ENCODE measurements at regions not wholly inside any gene's neighbourhood (a gene's known extent, or its start where the extent isn't known, plus 50 kb on each side); places are given as distances from the start of the nearest gene placed in this dataset.

- no peak for TF ChIP-seq EP300 (IDR thresholded peaks at IDR 0.05; ENCODE audit: borderline replicate concordance)
- no peak for TF ChIP-seq CEBPB (IDR thresholded peaks at IDR 0.05)
- no peak for TF ChIP-seq TEAD4 (IDR thresholded peaks at IDR 0.05)
- TF ChIP-seq TCF12 (IDR thresholded peaks at IDR 0.05; ENCODE audit: low read depth), result no peak
- TF ChIP-seq USF1 (IDR thresholded peaks at IDR 0.05), result no peak
- TF ChIP-seq YY1 (IDR thresholded peaks at IDR 0.05; ENCODE audit: low read depth), result no peak
- TF ChIP-seq FOXM1 (IDR thresholded peaks at IDR 0.05; ENCODE audit: borderline replicate concordance, low read depth), result no peak
- no peak for TF ChIP-seq RAD21 (IDR thresholded peaks at IDR 0.05; ENCODE audit: low read depth)
- no peak for TF ChIP-seq CREB1 (IDR thresholded peaks at IDR 0.05; ENCODE audit: low read depth)
- TF ChIP-seq EGR1 (IDR thresholded peaks at IDR 0.05), result no peak
- TF ChIP-seq ZBTB7A (IDR thresholded peaks at IDR 0.05; ENCODE audit: low read depth), result no peak
- no peak for TF ChIP-seq MAX (IDR thresholded peaks at IDR 0.05)
- TF ChIP-seq TAF1 (IDR thresholded peaks at IDR 0.05; ENCODE audit: low read depth), result no peak
- no peak for TF ChIP-seq REST (IDR thresholded peaks at IDR 0.05; ENCODE audit: low read depth)
- no peak for TF ChIP-seq NFIC (IDR thresholded peaks at IDR 0.05)
Observed at GRCh38 chr11:116560589-116560988, 212.2 kb downstream of the BUD13 start.

- TF ChIP-seq CEBPB (IDR thresholded peaks at IDR 0.05) (no peak), TEAD4 (IDR thresholded peaks at IDR 0.05) (no peak), YY1 (IDR thresholded peaks at IDR 0.05; ENCODE audit: low read depth) (no peak), FOXM1 (IDR thresholded peaks at IDR 0.05; ENCODE audit: borderline replicate concordance, low read depth) (no peak)
Observed at GRCh38 chr11:116558504-116559211, 214.1 kb downstream of the BUD13 start.

GRCh38 chr11:116557282-116557681 is 215.5 kb downstream of the BUD13 start:
- no peak for TF ChIP-seq EGR1 (IDR thresholded peaks at IDR 0.05)

GRCh38 chr11:116556483-116556882 is 216.3 kb downstream of the BUD13 start:
- TF ChIP-seq REST (IDR thresholded peaks at IDR 0.05; ENCODE audit: low read depth), result no peak
- no peak for TF ChIP-seq FOXM1 (IDR thresholded peaks at IDR 0.05; ENCODE audit: borderline replicate concordance, low read depth)
- no peak for TF ChIP-seq USF1 (IDR thresholded peaks at IDR 0.05)
- no peak for TF ChIP-seq RAD21 (IDR thresholded peaks at IDR 0.05; ENCODE audit: low read depth)
- TF ChIP-seq CREB1 (IDR thresholded peaks at IDR 0.05; ENCODE audit: low read depth), result no peak
- TF ChIP-seq EGR1 (IDR thresholded peaks at IDR 0.05), result no peak
- TF ChIP-seq TEAD4 (IDR thresholded peaks at IDR 0.05), result no peak
- TF ChIP-seq ZBTB7A (IDR thresholded peaks at IDR 0.05; ENCODE audit: low read depth), result no peak
- no peak for TF ChIP-seq MAX (IDR thresholded peaks at IDR 0.05)
- no peak for TF ChIP-seq NFIC (IDR thresholded peaks at IDR 0.05)
- no peak for TF ChIP-seq EP300 (IDR thresholded peaks at IDR 0.05; ENCODE audit: borderline replicate concordance)
- TF ChIP-seq TCF12 (IDR thresholded peaks at IDR 0.05; ENCODE audit: low read depth), result no peak
- TF ChIP-seq YY1 (IDR thresholded peaks at IDR 0.05; ENCODE audit: low read depth), result no peak
- TF ChIP-seq TAF1 (IDR thresholded peaks at IDR 0.05; ENCODE audit: low read depth), result no peak
- TF ChIP-seq CEBPB (IDR thresholded peaks at IDR 0.05), result no peak

GRCh38 chr11:116553482-116553881 is 219.3 kb downstream of the BUD13 start:
- TF ChIP-seq NFIC (IDR thresholded peaks at IDR 0.05) (no peak), TEAD4 (IDR thresholded peaks at IDR 0.05) (no peak), RAD21 (IDR thresholded peaks at IDR 0.05; ENCODE audit: low read depth) (no peak), CREB1 (IDR thresholded peaks at IDR 0.05; ENCODE audit: low read depth) (no peak), YY1 (IDR thresholded peaks at IDR 0.05; ENCODE audit: low read depth) (no peak), EGR1 (IDR thresholded peaks at IDR 0.05) (no peak), MAX (IDR thresholded peaks at IDR 0.05) (no peak), USF1 (IDR thresholded peaks at IDR 0.05) (no peak), FOXM1 (IDR thresholded peaks at IDR 0.05; ENCODE audit: borderline replicate concordance, low read depth) (no peak), ZBTB7A (IDR thresholded peaks at IDR 0.05; ENCODE audit: low read depth) (no peak), EP300 (IDR thresholded peaks at IDR 0.05; ENCODE audit: borderline replicate concordance) (no peak), REST (IDR thresholded peaks at IDR 0.05; ENCODE audit: low read depth) (no peak), TAF1 (IDR thresholded peaks at IDR 0.05; ENCODE audit: low read depth) (no peak), TCF12 (IDR thresholded peaks at IDR 0.05; ENCODE audit: low read depth) (no peak), CEBPB (IDR thresholded peaks at IDR 0.05) (no peak)

Measured in Ishikawa (cell line).